Ovary (tissue), 7 donors: ENCODE measurements at regions not wholly inside any gene's neighbourhood (a gene's known extent, or its start where the extent isn't known, plus 50 kb on each side); places are given as distances from the start of the nearest gene placed in this dataset.

Experiments used
- DNase-seq, 5 donors: peaks; one replicate each; pipeline ENCODE4 v3.0.0-alpha.2; 2019 to 2020
- H3K27ac ChIP-seq, 2 donors: fragments of 200-600 bp; one replicate each; pipeline versions ENCODE4 v1.5.1 to v1.8.0; 2019 to 2022
- H3K27me3 ChIP-seq: fragments of 200-600 bp; one replicate; pipeline ENCODE4 v1.8.0; 2022
- H3K36me3 ChIP-seq: fragments of 200-600 bp; sonication (generic); one replicate; pipeline ENCODE4 v1.5.1; 2019
- H3K4me1 ChIP-seq: one replicate; pipeline ENCODE4 v1.8.1; 2013; ENCODE audit warnings: mild to moderate bottlenecking, moderate library complexity; ENCODE audit not compliant: insufficient read depth
- H3K4me3 ChIP-seq: fragments of 200-600 bp; sonication (generic); one replicate; pipeline ENCODE4 v1.5.1; 2017
- H3K9me3 ChIP-seq, 2 donors: fragments of 200-600 bp in 1 of 2; sonication (generic) in 1 of 2; one replicate each; pipeline versions ENCODE4 v1.5.1 to v1.8.1; 2013 to 2019; ENCODE audit warnings: mild to moderate bottlenecking in 1 of 2, moderate library complexity in 1 of 2
- CTCF ChIP-seq, 3 donors: fragments of 450-650 bp in 2 of 3; fragments of 200-600 bp in 1 of 3; IDR thresholded peaks; one replicate each; pipeline versions ENCODE4 v1.5.1 to v1.8.0; 2016 to 2022; ENCODE audit warnings: antibody characterized with exemption in 3 of 3, mild to moderate bottlenecking in 1 of 3
- EP300 ChIP-seq: sonication (generic); formaldehyde crosslinking; IDR thresholded peaks from one replicate; pipeline ENCODE4 v1.6.1; 2017; ENCODE audit warnings: antibody characterized with exemption
- POLR2A ChIP-seq: fragments of 450-650 bp; IDR thresholded peaks from one replicate; pipeline ENCODE4 v1.6.1; 2017; ENCODE audit warnings: antibody characterized with exemption, mild to moderate bottlenecking, moderate library complexity
- WGBS, 3 donors: extraction: QIAGEN DNeasy Blood & Tissue Kit in 1 of 3; methylation state at CpG; one replicate each; pipeline versions ENCODE4 v1.1.5 to v1.1.7; 2013 to 2017; 5-methylcytosine and 5-hydroxymethylcytosine counted together
- intact Hi-C, 4 donors: fragments of 100-400 bp; cut with DNase I; formaldehyde crosslinking; loops; one replicate each; pipeline versions ENCODE4 v1.11.0 to v1.15.1; 2022 to 2023
- donor health status: DM: no; HTN: no; CAD: no; lungs with moderate emphysema.
- donor health status: DM: no; HTN: no; CAD: no.
- donor health status: Bipolar disorder and iron deficiency.
- donor health status: DM: no; HTN: no; CAD: no.
- donor health status: DM: yes; HTN: yes; CAD: no.

GRCh38 chr4:107548211-107548905 is 171.7 kb downstream of the PAPSS1 start:
- H3K36me3 ChIP-seq: no peaks in the 10 kb centered on the region
- TF ChIP-seq EP300 (no peak), CTCF (IDR thresholded peaks at IDR 0.05) (no peak), POLR2A (no peak)
- no peak overlapping the region for H3K4me3 ChIP-seq
- no peak overlapping the region for H3K27ac ChIP-seq
- H3K4me1 ChIP-seq: no peaks in the 10 kb centered on the region
- WGBS, 3 donors: 28 to 51% (median 35%) methylated on average over 7 of the region's 7 CpGs
- intact Hi-C loops: no loop called here
- no peak for DNase-seq
- no peaks in the 10 kb centered on the region for H3K9me3 ChIP-seq
- H3K27me3 ChIP-seq: no peaks in the 10 kb centered on the region

GRCh38 chr4:107546638-107547037 is 173.4 kb downstream of the PAPSS1 start:
- H3K4me3 ChIP-seq: no peak overlapping the region
- no peak for DNase-seq
- no peaks in the 10 kb centered on the region for H3K36me3 ChIP-seq

GRCh38 chr4:107541511-107541910 is 178.5 kb downstream of the PAPSS1 start:
- no peak for TF ChIP-seq POLR2A
- WGBS, 3 donors: 46 to 51% (median 48%) methylated on average over 2 of the region's 2 CpGs
- H3K36me3 ChIP-seq: no peaks in the 10 kb centered on the region
- DNase-seq: no peak
- H3K27me3 ChIP-seq: no peaks in the 10 kb centered on the region
- H3K27ac ChIP-seq: no peak overlapping the region
- H3K9me3 ChIP-seq: no peaks in the 10 kb centered on the region
- H3K4me1 ChIP-seq: no peaks in the 10 kb centered on the region
- H3K4me3 ChIP-seq: no peak overlapping the region
- intact Hi-C loops: no loop called here

More at GRCh38 chr4:107546638-107547037, 173.4 kb downstream of the PAPSS1 start:
- no peaks in the 10 kb centered on the region for H3K4me1 ChIP-seq
- intact Hi-C loops: no loop called here
- 83 to 91% (median 89%) methylated on average over 2 of the region's 2 CpGs for WGBS, 3 donors
- no peaks in the 10 kb centered on the region for H3K9me3 ChIP-seq
- TF ChIP-seq POLR2A (no peak), EP300 (no peak), CTCF (IDR thresholded peaks at IDR 0.05) (no peak)
- H3K27me3 ChIP-seq: no peaks in the 10 kb centered on the region
- no peak overlapping the region for H3K27ac ChIP-seq

- Histone ChIP-seq H3K27me3 (no peaks in the 10 kb centered on the region), H3K4me3 (no peak overlapping the region), H3K4me1 (no peaks in the 10 kb centered on the region), H3K27ac (no peak overlapping the region), H3K36me3 (no peaks in the 10 kb centered on the region), H3K9me3 (no peaks in the 10 kb centered on the region)
- TF ChIP-seq POLR2A (no peak), EP300 (no peak), CTCF (IDR thresholded peaks at IDR 0.05) (no peak)
- 83 to 84% (median 83%) methylated on average over 1 of the region's 1 CpG for WGBS, 3 donors
- DNase-seq: no peak
- intact Hi-C loops: no loop called here
Measured at GRCh38 chr4:107531927-107532326, 188.1 kb downstream of the PAPSS1 start.

GRCh38 chr4:107520368-107520767 is 199.7 kb downstream of the PAPSS1 start:
- TF ChIP-seq CTCF (IDR thresholded peaks at IDR 0.05) (no peak), POLR2A (no peak), EP300 (no peak)
- no peaks in the 10 kb centered on the region for H3K9me3 ChIP-seq
- no peak for DNase-seq
- H3K36me3 ChIP-seq: no peaks in the 10 kb centered on the region
- intact Hi-C loops: no loop called here
- no peaks in the 10 kb centered on the region for H3K27me3 ChIP-seq
- 83 to 90% (median 87%) methylated on average over 7 of the region's 7 CpGs for WGBS, 3 donors
- no peaks in the 10 kb centered on the region for H3K4me1 ChIP-seq
- no peak overlapping the region for H3K27ac ChIP-seq
- no peak overlapping the region for H3K4me3 ChIP-seq
